HEK293 (cell line): ENCODE measurements at regions not wholly inside any gene's neighbourhood (a gene's known extent, or its start where the extent isn't known, plus 50 kb on each side); places are given as distances from the start of the nearest gene placed in this dataset.

Experiments used
- CTCF ChIP-seq: fragments of 450-650 bp; formaldehyde crosslinking; IDR thresholded peaks from 2 replicates; pipeline ENCODE4 v1.5.1; 2016; ENCODE audit warnings: missing biosample characterization, missing genetic modification characterization
- REPIN1 ChIP-seq: fragments of 450-650 bp; formaldehyde crosslinking; IDR thresholded peaks from 2 replicates; pipeline ENCODE4 v1.5.1; 2017; ENCODE audit warnings: missing biosample characterization, missing genetic modification characterization, low read depth
- ZFP37 ChIP-seq: fragments of 450-650 bp; formaldehyde crosslinking; IDR thresholded peaks from 2 replicates; pipeline ENCODE4 v1.5.1; 2016; ENCODE audit warnings: missing biosample characterization, missing genetic modification characterization
- ZNF18 ChIP-seq: fragments of 450-650 bp; formaldehyde crosslinking; IDR thresholded peaks from 2 replicates; pipeline ENCODE4 v1.5.1; 2016; ENCODE audit warnings: missing biosample characterization, missing genetic modification characterization
- ZNF274 ChIP-seq, 2 experiments: fragments of 200-500 bp in 1 of 2; fragments of 450-650 bp in 1 of 2; sonication (Bioruptor generic) in 1 of 2; formaldehyde crosslinking in 1 of 2; IDR thresholded peaks; 2 replicates each; pipeline versions ENCODE4 v1.5.1 to v1.6.1; 2014 to 2016; ENCODE audit warnings: borderline replicate concordance in 1 of 2, inconsistent platforms in 1 of 2, low read length in 1 of 2, missing biosample characterization in 1 of 2, missing genetic modification characterization in 1 of 2
- ZNF292 ChIP-seq: fragments of 450-650 bp; formaldehyde crosslinking; IDR thresholded peaks from 2 replicates; pipeline ENCODE4 v1.5.1; 2016; ENCODE audit warnings: low read depth, missing biosample characterization, missing genetic modification characterization, borderline replicate concordance
- ZXDB ChIP-seq: fragments of 450-650 bp; formaldehyde crosslinking; IDR thresholded peaks from 2 replicates; pipeline ENCODE4 v1.5.1; 2016; ENCODE audit warnings: missing biosample characterization, missing genetic modification characterization

GRCh38 chrX:150256297-150256650, 106.8 kb upstream of the MAMLD1 start:
- TF ChIP-seq ZNF274 (IDR thresholded peaks at IDR 0.05; ENCODE audit: low read length) (no peak), ZNF274 (tag by site-specific recombination; IDR thresholded peaks at IDR 0.05; ENCODE audit: borderline replicate concordance) (no peak), CTCF (tag by site-specific recombination) (no peak), ZNF18 (tag by site-specific recombination) (no peak), REPIN1 (no peak), ZNF292 (tag by site-specific recombination) (no peak), ZFP37 (tag by site-specific recombination) (no peak), ZXDB (no peak)
